ENCODE measurements at regions not wholly inside any gene's neighbourhood (a gene's known extent, or its start where the extent isn't known, plus 50 kb on each side); places are given as distances from the start of the nearest gene placed in this dataset.
"Not testable (repeated sequence)": the region's sequence is repeated elsewhere in the genome, so short reads cannot be mapped to it uniquely, and the experiment has no call there.

- DNase-seq, result no peak
Measured at GRCh38 chr3:127071597-127072001, 88.7 kb downstream of the PLXNA1 start.

DNA sequence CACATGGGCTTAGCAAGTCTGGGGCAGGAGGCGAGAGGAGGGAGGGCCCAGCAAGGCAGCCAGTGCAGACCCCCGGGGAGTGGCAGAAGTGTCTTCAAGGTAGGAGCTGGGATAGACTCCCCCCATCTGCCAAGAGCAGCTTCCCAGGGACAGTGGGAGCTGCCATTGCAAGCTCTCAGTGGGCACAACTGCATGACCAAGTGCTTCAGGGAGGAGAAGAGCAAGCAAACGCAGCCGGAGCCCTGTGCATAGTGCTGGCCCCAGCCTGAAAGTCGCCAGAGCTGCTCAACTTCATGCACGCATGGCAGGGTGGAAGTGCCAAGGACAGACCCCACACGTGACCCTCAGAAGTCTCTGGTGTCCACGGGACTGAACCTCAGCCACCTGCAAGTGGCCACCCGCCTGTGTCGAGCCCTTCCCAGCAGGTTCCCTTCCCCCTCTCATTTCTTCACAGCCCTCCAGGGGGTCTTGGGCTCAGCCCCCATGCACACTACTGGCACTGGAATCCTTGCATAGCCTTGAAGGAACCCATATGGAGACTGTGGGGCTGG lies 89.4 kb downstream of the PLXNA1 start:
- no peak for DNase-seq

- no peak for DNase-seq
Measured at GRCh38 chr3:127072971-127073783, 90.3 kb downstream of the PLXNA1 start.

DNA sequence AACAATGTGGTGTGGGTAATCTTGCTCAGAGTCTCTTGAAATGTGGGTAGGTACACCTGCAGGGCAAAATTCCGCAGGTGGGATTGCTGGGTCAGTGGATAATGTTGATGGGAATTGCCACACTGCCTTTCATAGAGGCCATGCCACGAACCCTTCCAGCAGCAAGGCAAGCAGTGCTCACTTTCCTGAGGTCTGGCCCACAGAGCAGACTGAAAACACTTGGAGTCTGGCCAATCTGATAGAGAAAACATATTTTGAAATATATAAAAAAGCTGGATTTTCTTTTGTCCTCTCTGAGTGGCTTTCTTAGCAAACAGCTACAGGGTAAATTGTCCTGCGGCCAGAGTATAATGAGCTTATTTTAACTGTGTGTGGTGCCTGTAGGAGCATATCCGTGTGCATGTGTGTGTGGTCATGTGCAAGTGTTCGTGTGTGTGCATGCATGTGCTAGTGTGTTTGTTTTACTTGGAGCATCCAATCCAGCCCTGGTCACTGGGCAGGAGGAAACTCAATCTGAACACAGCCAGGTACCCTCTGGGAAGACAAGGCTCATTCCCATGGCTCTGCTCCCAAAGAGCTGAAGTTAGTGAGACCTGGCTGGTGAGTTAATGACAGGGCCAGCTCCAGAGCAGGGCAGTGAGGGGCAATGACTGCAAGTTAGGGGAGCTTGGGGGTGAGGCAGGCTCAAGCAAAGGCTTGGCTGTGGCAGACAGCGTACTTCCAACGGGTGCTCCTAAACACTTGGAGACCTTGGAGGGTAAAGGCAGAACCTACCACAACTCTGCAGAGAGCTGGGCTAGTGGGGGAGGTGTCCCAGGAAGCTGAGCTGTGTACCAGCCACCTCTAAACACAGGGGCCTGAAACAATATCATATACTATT lies 91.3 kb downstream of the PLXNA1 start:
- DNase-seq, result no peak

DNA sequence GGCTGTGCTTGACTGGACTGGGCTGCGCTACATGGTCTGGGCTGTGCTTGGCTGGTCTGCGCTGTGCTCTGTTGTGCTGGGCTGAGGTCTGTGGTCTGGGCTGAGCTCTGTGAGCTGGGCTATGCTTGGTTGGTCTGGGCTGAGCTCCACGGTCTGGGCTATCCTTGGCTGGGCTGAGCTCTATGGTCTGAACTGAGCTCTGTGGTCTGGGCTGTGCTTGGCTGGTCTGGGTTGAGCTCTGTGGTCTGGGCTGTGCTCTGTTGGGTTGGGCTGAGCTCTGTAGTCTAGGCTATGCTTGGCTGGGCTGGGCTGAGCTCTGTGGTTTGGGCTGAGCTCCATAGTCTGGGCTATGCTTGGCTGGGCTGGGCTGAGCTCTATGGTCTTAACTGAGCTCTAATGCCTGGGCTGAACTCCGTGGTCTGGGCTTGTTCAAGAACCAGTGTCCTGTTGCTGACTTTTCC lies 92.0 kb downstream of the PLXNA1 start:
- peak in 3 of 4 experiments; percentile 18 to 46 (median 36) for DNase-seq

GRCh38 chr3:127076166-127076992 lies 93.5 kb downstream of the PLXNA1 start:
- DNase-seq, result not testable (repeated sequence)

DNA sequence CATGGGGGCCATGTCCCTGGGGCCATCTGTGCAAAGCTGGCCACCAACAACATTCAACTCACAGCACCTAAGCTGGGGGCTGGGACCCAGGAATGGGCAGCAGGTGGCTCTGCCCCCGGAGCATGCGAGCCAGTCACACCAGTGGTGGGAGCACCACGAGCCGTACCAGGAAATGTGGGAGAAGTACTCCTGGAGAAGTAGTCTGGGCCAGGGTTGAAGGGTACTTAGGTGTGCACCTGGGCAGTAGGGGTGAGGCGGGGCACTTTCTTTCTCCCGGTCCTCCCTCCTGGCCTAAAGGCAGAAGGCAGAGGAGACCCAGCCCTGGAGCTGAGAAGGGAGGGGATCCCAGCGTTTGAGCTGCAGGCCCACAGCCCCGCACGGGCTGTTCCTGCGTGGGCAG lies 94.2 kb downstream of the PLXNA1 start:
- no peak for DNase-seq

GRCh38 chr3:127077505-127078064 lies 94.7 kb downstream of the PLXNA1 start:
- DNase-seq, result no peak

GRCh38 chr3:127078626-127079025 lies 95.7 kb downstream of the PLXNA1 start:
- no peak for DNase-seq

DNA sequence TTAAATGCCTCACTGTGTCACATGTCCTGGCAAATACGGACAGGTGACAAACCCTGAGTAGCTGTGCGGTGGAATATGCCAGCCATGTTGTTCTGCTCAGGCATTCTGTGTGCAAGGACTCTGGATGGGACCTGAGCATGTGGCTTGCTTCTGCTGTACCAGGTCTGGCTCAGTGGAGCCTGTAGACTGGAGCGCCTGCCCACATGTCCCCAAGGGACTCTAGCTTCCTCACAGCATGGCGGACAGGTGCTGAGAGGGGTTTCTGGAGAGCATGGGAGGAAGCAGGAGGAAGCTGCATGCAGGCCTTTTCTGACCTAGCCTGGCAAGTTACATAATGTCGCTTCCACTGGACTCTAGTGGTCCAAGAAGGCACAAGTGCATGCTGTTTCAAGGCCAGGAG lies 96.3 kb downstream of the PLXNA1 start:
- no peak for DNase-seq

DNA sequence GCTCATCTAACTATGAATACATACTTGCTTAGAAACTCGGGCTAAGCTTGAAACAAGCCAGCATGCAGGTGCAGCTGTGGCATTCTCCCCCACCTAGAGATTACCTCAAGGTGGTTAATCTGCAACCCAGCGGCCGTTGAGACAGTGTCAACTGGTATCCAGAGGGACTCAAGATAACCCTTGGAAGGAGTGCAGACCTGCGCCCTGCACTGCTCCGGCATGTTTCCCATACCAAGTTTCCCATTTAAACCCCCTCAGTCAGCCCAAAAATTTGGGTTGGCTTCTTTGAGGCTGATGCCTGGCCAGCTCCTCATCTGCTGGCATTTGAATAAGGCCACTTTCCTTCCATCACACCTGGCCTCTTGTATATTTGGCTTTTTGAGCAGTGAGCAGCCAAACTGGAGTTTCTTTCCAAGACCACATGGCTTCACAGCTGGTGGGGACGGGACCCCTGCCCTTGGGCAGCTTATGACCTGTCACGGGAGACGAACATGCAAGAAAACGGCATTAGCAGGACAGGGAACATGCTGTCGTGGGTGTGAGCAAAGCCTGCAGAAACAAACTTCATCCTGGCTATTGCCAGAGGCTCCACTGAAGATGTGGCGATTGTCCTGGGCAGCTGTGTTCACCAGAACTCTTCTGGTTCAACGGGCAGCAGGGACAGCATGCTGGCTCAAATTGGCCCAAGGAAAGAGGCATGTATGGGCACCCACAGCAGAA lies 98.2 kb downstream of the PLXNA1 start:
- no peak for DNase-seq

DNA sequence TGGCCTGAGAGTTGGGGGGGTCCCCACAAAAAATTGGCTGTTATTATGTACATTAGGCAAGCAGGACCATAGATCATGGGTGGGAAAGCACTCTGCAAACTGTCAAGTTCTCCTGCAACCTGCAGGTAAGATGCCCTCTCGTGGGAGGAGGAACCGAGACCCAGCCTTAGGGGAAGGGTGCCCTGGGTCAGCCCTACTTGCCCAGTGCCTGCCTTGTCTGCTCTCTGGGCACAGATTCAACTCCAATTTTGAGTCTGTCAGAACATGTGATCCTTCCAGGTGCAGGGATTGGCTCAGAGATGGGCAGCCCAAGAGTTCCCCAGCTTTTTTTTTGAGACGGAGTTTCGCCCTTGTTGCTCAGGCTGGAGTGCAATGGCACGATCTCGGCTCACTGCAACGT lies 99.2 kb downstream of the PLXNA1 start:
- no peak for DNase-seq

- no peak for DNase-seq
Measured at GRCh38 chr3:127083778-127084397, 101.0 kb downstream of the PLXNA1 start.

GRCh38 chr3:127084401-127084990 lies 101.6 kb downstream of the PLXNA1 start:
- no peak for DNase-seq

- no peak for DNase-seq
Measured at GRCh38 chr3:127085576-127085975, 102.7 kb downstream of the PLXNA1 start.

- DNase-seq, result not testable (repeated sequence)
Measured at GRCh38 chr3:127086591-127086990, 103.7 kb downstream of the PLXNA1 start.

GRCh38 chr3:127087441-127087840 lies 104.5 kb downstream of the PLXNA1 start:
- DNase-seq, result no peak

- no peak for DNase-seq
Measured at GRCh38 chr3:127088511-127089351, 104.2 kb upstream of the PRR23E start.

- DNase-seq, result no peak
Measured at GRCh38 chr3:127089486-127090145, 103.3 kb upstream of the PRR23E start.
